ENCODE measurements at regions not wholly inside any gene's neighbourhood (a gene's known extent, or its start where the extent isn't known, plus 50 kb on each side); places are given as distances from the start of the nearest gene placed in this dataset.

- no peaks in the 10 kb centered on the region for H3K27me3 ChIP-seq (replicated peaks in 1 of 4; ENCODE audit: control extremely low read depth in 1 of 4, control insufficient read depth in 3 of 4, insufficient read depth in 4 of 4, low read length in 3 of 4)
- ATAC-seq (ENCODE audit: low read depth) (no peak), DNase-seq (no peak)
- H3K27me3 Mint-ChIP-seq: peaks cover 2% of the 10 kb centered on the region
- no peak overlapping the region for H3K27ac Mint-ChIP-seq
- intact Hi-C loops (cut with micrococcal nuclease): no loop called here
- H3K4me3 Mint-ChIP-seq: no peak overlapping the region
- H3K4me3 ChIP-seq (ENCODE audit: control extremely low read depth in 1 of 5, extremely low read depth in 1 of 5, insufficient read depth in 1 of 5, low read depth in 2 of 5, low read length in 4 of 5): no peak overlapping the region
- H3K9me3 Mint-ChIP-seq (ENCODE audit: insufficient read depth): no peaks in the 10 kb centered on the region
- H3K4me2 ChIP-seq (replicated peaks; ENCODE audit: low read depth, low read length, poor library complexity, severe bottlenecking): no peak overlapping the region
- no peaks in the 10 kb centered on the region for H3K4me1 ChIP-seq (ENCODE audit: control insufficient read depth in 2 of 2, insufficient read depth in 2 of 2, low read length in 2 of 2)
- H2AFZ ChIP-seq (ENCODE audit: insufficient read depth, low read depth, low read length, poor library complexity, severe bottlenecking): no peak overlapping the region
- CTCF ChIA-PET: no interaction called here
- H3K36me3 ChIP-seq (replicated peaks in 1 of 2; ENCODE audit: control extremely low read depth in 1 of 2, control insufficient read depth in 1 of 2, extremely low read depth in 1 of 2, insufficient read depth in 2 of 2, low read length in 1 of 2): no peaks in the 10 kb centered on the region
- H4K20me1 ChIP-seq (ENCODE audit: control insufficient read depth, insufficient read depth, low read length, poor library complexity, severe bottlenecking): no peaks in the 10 kb centered on the region
- H3K9ac ChIP-seq (ENCODE audit: low read length): no peak overlapping the region
- no peaks in the 10 kb centered on the region for H3K9me3 ChIP-seq (ENCODE audit: control extremely low read depth in 1 of 3, control insufficient read depth in 2 of 3, insufficient read depth in 1 of 3, low read length in 2 of 3)
- no peaks in the 10 kb centered on the region for H3K4me1 Mint-ChIP-seq
- POLR2A ChIA-PET: no interaction called here
- no peak for TF ChIP-seq EZH2 (IDR thresholded peaks at IDR 0.05; ENCODE audit: borderline replicate concordance, insufficient read depth, low read depth, low read length, poor library complexity, severe bottlenecking)
- TF ChIP-seq, protein P1, sequence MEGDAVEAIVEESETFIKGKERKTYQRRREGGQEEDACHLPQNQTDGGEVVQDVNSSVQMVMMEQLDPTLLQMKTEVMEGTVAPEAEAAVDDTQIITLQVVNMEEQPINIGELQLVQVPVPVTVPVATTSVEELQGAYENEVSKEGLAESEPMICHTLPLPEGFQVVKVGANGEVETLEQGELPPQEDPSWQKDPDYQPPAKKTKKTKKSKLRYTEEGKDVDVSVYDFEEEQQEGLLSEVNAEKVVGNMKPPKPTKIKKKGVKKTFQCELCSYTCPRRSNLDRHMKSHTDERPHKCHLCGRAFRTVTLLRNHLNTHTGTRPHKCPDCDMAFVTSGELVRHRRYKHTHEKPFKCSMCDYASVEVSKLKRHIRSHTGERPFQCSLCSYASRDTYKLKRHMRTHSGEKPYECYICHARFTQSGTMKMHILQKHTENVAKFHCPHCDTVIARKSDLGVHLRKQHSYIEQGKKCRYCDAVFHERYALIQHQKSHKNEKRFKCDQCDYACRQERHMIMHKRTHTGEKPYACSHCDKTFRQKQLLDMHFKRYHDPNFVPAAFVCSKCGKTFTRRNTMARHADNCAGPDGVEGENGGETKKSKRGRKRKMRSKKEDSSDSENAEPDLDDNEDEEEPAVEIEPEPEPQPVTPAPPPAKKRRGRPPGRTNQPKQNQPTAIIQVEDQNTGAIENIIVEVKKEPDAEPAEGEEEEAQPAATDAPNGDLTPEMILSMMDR (IDR thresholded peaks at IDR 0.05): no peak
- no peaks in the 10 kb centered on the region for H3K79me2 ChIP-seq (ENCODE audit: control insufficient read depth, insufficient read depth, low read length)
- H3K27ac ChIP-seq (ENCODE audit: low read length in 2 of 2): no peak overlapping the region
- WGBS (ENCODE audit: insufficient coverage): 80% methylated on average over 1 of the region's 5 CpGs
Measured at GRCh38 chr2:142533177-142533576, 344.3 kb upstream of the KYNU start.

DNA sequence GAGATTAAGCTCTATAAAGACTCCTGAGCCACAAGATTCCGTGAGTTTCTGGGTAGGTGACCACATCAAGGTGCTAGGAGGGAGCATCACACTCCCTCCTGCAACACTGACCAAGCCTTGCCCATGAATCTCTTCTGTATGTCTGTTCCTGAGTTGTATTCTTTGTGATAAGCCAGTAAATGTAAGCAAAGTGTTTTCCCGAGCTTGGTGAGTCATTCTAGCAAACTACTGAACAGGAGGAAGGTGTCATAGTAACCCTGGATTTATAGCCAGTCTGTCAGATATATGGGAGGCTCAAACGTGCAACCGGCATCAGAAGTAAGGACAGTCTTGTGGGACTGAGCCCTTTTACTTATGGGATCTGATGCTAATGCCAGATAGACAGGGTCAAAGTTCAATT is 346.1 kb upstream of the KYNU start:
- peaks cover 2% of the 10 kb centered on the region for H3K27me3 Mint-ChIP-seq
- Histone ChIP-seq H2AFZ (ENCODE audit: insufficient read depth, low read depth, low read length, poor library complexity, severe bottlenecking) (no peak overlapping the region), H3K4me1 (ENCODE audit: control insufficient read depth in 2 of 2, insufficient read depth in 2 of 2, low read length in 2 of 2) (no peaks in the 10 kb centered on the region), H3K79me2 (ENCODE audit: control insufficient read depth, insufficient read depth, low read length) (no peaks in the 10 kb centered on the region), H3K4me2 (replicated peaks; ENCODE audit: low read depth, low read length, poor library complexity, severe bottlenecking) (no peak overlapping the region), H3K27ac (ENCODE audit: low read length in 2 of 2) (no peak overlapping the region), H4K20me1 (ENCODE audit: control insufficient read depth, insufficient read depth, low read length, poor library complexity, severe bottlenecking) (no peaks in the 10 kb centered on the region), H3K9me3 (ENCODE audit: control extremely low read depth in 1 of 3, control insufficient read depth in 2 of 3, insufficient read depth in 1 of 3, low read length in 2 of 3) (no peaks in the 10 kb centered on the region), H3K4me3 (ENCODE audit: control extremely low read depth in 1 of 5, extremely low read depth in 1 of 5, insufficient read depth in 1 of 5, low read depth in 2 of 5, low read length in 4 of 5) (no peak overlapping the region), H3K9ac (ENCODE audit: low read length) (no peak overlapping the region), H3K27me3 (replicated peaks in 1 of 4; ENCODE audit: control extremely low read depth in 1 of 4, control insufficient read depth in 3 of 4, insufficient read depth in 4 of 4, low read length in 3 of 4) (no peaks in the 10 kb centered on the region), H3K36me3 (replicated peaks in 1 of 2; ENCODE audit: control extremely low read depth in 1 of 2, control insufficient read depth in 1 of 2, extremely low read depth in 1 of 2, insufficient read depth in 2 of 2, low read length in 1 of 2) (no peaks in the 10 kb centered on the region)
- H3K4me1 Mint-ChIP-seq: no peaks in the 10 kb centered on the region
- H3K27ac Mint-ChIP-seq: no peak overlapping the region
- H3K4me3 Mint-ChIP-seq: no peak overlapping the region
- CTCF ChIA-PET: no interaction called here
- no peaks in the 10 kb centered on the region for H3K9me3 Mint-ChIP-seq (ENCODE audit: insufficient read depth)
- intact Hi-C loops (cut with micrococcal nuclease): no loop called here
- POLR2A ChIA-PET: no interaction called here
- 62% methylated on average over 3 of the region's 4 CpGs for WGBS (ENCODE audit: insufficient coverage)
- ATAC-seq (ENCODE audit: low read depth): no peak
- no peak for DNase-seq
- no peak for TF ChIP-seq EZH2 (IDR thresholded peaks at IDR 0.05; ENCODE audit: borderline replicate concordance, insufficient read depth, low read depth, low read length, poor library complexity, severe bottlenecking)
- TF ChIP-seq, protein P1 (IDR thresholded peaks at IDR 0.05): no peak

Data from B cell (primary cell).